NCI-H1417 (cell line): ENCODE measurements at regions not wholly inside any gene's neighbourhood (a gene's known extent, or its start where the extent isn't known, plus 50 kb on each side); places are given as distances from the start of the nearest gene placed in this dataset.
A peak's percentile ranks its signal among the peaks of the same experiment; 100 is the strongest.
"Not testable (repeated sequence)": the region's sequence is repeated elsewhere in the genome, so short reads cannot be mapped to it uniquely, and the experiment has no call there.

Source experiments
- DNase-seq, 3 experiments: peaks; one replicate each; lab custom pipeline; 2025; lab: John Stamatoyannopoulos, UW

- no peak for DNase-seq
Measured at GRCh38 chr10:113470372-113471240, 82.2 kb upstream of the HABP2 start.

- DNase-seq, result no peak
Measured at GRCh38 chr10:113471241-113471996, 81.4 kb upstream of the HABP2 start.

- no peak for DNase-seq
Measured at GRCh38 chr10:113473011-113473410, 79.8 kb upstream of the HABP2 start.

GRCh38 chr10:113473851-113474250 lies 79.0 kb upstream of the HABP2 start:
- DNase-seq, result no peak

GRCh38 chr10:113474752-113475151 lies 78.1 kb upstream of the HABP2 start:
- DNase-seq, result no peak

- DNase-seq, result no peak
Measured at GRCh38 chr10:113475381-113475807, 77.5 kb upstream of the HABP2 start.

- no peak for DNase-seq
Measured at GRCh38 chr10:113476191-113476590, 76.7 kb upstream of the HABP2 start.

- no peak for DNase-seq
Measured at GRCh38 chr10:113476673-113477072, 76.2 kb upstream of the HABP2 start.

GRCh38 chr10:113477451-113477850 lies 75.4 kb upstream of the HABP2 start:
- no peak for DNase-seq

- no peak for DNase-seq
Measured at GRCh38 chr10:113479346-113480080, 73.3 kb upstream of the HABP2 start.

GRCh38 chr10:113480081-113480360 lies 72.8 kb upstream of the HABP2 start:
- DNase-seq, result no peak

- DNase-seq, result peak in 1 of 3 experiments; percentile 43
Measured at GRCh38 chr10:113480851-113481502, 71.9 kb upstream of the HABP2 start.

- DNase-seq, result no peak
Measured at GRCh38 chr10:113484487-113484886, 68.4 kb upstream of the HABP2 start.

GRCh38 chr10:113485736-113486135 lies 67.1 kb upstream of the HABP2 start:
- no peak for DNase-seq

GRCh38 chr10:113486531-113486930 lies 66.3 kb upstream of the HABP2 start:
- no peak for DNase-seq

GRCh38 chr10:113487154-113487553 lies 65.7 kb upstream of the HABP2 start:
- no peak for DNase-seq

GRCh38 chr10:113488186-113488585 lies 64.7 kb upstream of the HABP2 start:
- no peak for DNase-seq

- not testable (repeated sequence) for DNase-seq
Measured at GRCh38 chr10:113489522-113489921, 63.3 kb upstream of the HABP2 start.

GRCh38 chr10:113491967-113492565 lies 60.8 kb upstream of the HABP2 start:
- no peak for DNase-seq

- DNase-seq, result no peak
Measured at GRCh38 chr10:113493195-113493594, 59.7 kb upstream of the HABP2 start.

GRCh38 chr10:113493882-113494301 lies 59.0 kb upstream of the HABP2 start:
- DNase-seq, result no peak

GRCh38 chr10:113494761-113495160 lies 58.1 kb upstream of the HABP2 start:
- DNase-seq, result no peak
